NCI-H524 (cell line): ENCODE measurements at regions not wholly inside any gene's neighbourhood (a gene's known extent, or its start where the extent isn't known, plus 50 kb on each side); places are given as distances from the start of the nearest gene placed in this dataset.

ENCODE experiments used
- DNase-seq, 2 experiments: peaks; one replicate each; lab custom pipeline; 2025; lab: John Stamatoyannopoulos, UW

- DNase-seq = no peak
These were observed 50.2 kb upstream of the LRP8 start for GRCh38 chr1:53378061-53378460.

- peak; percentile 90 to 91 for DNase-seq
These were observed 51.2 kb upstream of the LRP8 start for GRCh38 chr1:53378932-53379661.

GRCh38 chr1:53379662-53380002 is 51.8 kb upstream of the LRP8 start:
- DNase-seq = peak in 1 of 2 experiments; percentile 49

- no peak for DNase-seq
These were observed 52.4 kb upstream of the LRP8 start for GRCh38 chr1:53380296-53380695.

GRCh38 chr1:53381790-53382401 is 54.0 kb upstream of the LRP8 start:
- peak in 1 of 2 experiments; percentile 50 for DNase-seq

- DNase-seq = no peak
These were observed 55.4 kb upstream of the LRP8 start for GRCh38 chr1:53383136-53383870.

GRCh38 chr1:53384796-53385195 is 56.9 kb upstream of the LRP8 start:
- DNase-seq = peak; percentile 10 to 31

GRCh38 chr1:53385276-53386225 is 57.7 kb upstream of the LRP8 start:
- DNase-seq = no peak

GRCh38 chr1:53388963-53389362 is 61.1 kb upstream of the LRP8 start:
- peak; percentile 19 to 71 for DNase-seq

GRCh38 chr1:53390261-53390660 is 62.4 kb upstream of the LRP8 start:
- DNase-seq = peak in 1 of 2 experiments; percentile 46

- no peak for DNase-seq
These were observed 62.9 kb upstream of the LRP8 start for GRCh38 chr1:53390736-53391135.

GRCh38 chr1:53391296-53391695 is 63.4 kb upstream of the LRP8 start:
- no peak for DNase-seq

- no peak for DNase-seq
These were observed 64.1 kb upstream of the LRP8 start for GRCh38 chr1:53391982-53392381.

- DNase-seq = peak in 1 of 2 experiments; percentile 43
These were observed 64.6 kb upstream of the LRP8 start for GRCh38 chr1:53392460-53392859.

- DNase-seq = peak; percentile 71 to 81
These were observed 65.5 kb upstream of the LRP8 start for GRCh38 chr1:53393325-53393792.

- no peak for DNase-seq
These were observed 64.9 kb upstream of the DMRTB1 start for GRCh38 chr1:53394306-53394705.

GRCh38 chr1:53395671-53396215 is 63.5 kb upstream of the DMRTB1 start:
- peak in 1 of 2 experiments; percentile 42 for DNase-seq

GRCh38 chr1:53396573-53397268 is 62.5 kb upstream of the DMRTB1 start:
- no peak for DNase-seq

GRCh38 chr1:53398091-53398490 is 61.1 kb upstream of the DMRTB1 start:
- no peak for DNase-seq

GRCh38 chr1:53398576-53399365 is 60.4 kb upstream of the DMRTB1 start:
- peak; percentile 56 to 84 for DNase-seq
